HEK293 (cell line): ENCODE measurements at regions not wholly inside any gene's neighbourhood (a gene's known extent, or its start where the extent isn't known, plus 50 kb on each side); places are given as distances from the start of the nearest gene placed in this dataset.
A peak's percentile ranks its signal among the peaks of the same experiment; 100 is the strongest.

Source experiments
- CTCF ChIA-PET: fragments of 350-600 bp; formaldehyde crosslinking; extraction: SDS; loops from one replicate; lab custom pipeline; 2021; ENCODE audit warnings: antibody characterized with exemption; lab: Yijun Ruan, JAX
- POLR2A ChIA-PET: fragments of 300-600 bp; formaldehyde crosslinking; extraction: SDS; loops from one replicate; lab custom pipeline; 2020; ENCODE audit warnings: antibody characterized with exemption, inconsistent platforms; lab: Yijun Ruan, JAX
- H3K27ac ChIP-seq: fragments of 200-500 bp; sonication (Bioruptor generic); 2 replicates; pipeline ENCODE4 v1.5.1; 2014; ENCODE audit warnings: low read depth, low read length, control low read depth, inconsistent platforms; ENCODE audit errors: extremely low read depth
- H3K36me3 ChIP-seq, 2 experiments: fragments of 200-500 bp in 1 of 2; sonication (Bioruptor generic) in 1 of 2; 1 replicate in 1 of 2; 2 replicates in 1 of 2; pipeline ENCODE4 v1.5.1; 2014 to 2017; ENCODE audit warnings: inconsistent platforms in 2 of 2, low read length in 2 of 2; ENCODE audit not compliant: control insufficient read depth in 2 of 2, insufficient read depth in 1 of 2
- H3K4me1 ChIP-seq: fragments of 200-500 bp; sonication (Bioruptor generic); 2 replicates; pipeline ENCODE4 v1.5.1; 2014; ENCODE audit warnings: mild to moderate bottlenecking, low read length, inconsistent platforms; ENCODE audit not compliant: control insufficient read depth, insufficient read depth
- H3K4me3 ChIP-seq: 2 replicates; pipeline ENCODE4 v1.5.1; 2011; ENCODE audit warnings: low read depth, mild to moderate bottlenecking, control low read depth, low read length, moderate library complexity
- H3K9me3 ChIP-seq: fragments of 200-500 bp; sonication (Bioruptor generic); 2 replicates; pipeline ENCODE4 v1.5.1; 2014; ENCODE audit warnings: low read depth, low read length, inconsistent platforms; ENCODE audit not compliant: control insufficient read depth, insufficient read depth
- GLIS1 ChIP-seq: fragments of 450-650 bp; formaldehyde crosslinking; IDR thresholded peaks from 2 replicates; pipeline ENCODE4 v1.5.1; 2016; ENCODE audit warnings: missing biosample characterization, missing genetic modification characterization
- HOXC10 ChIP-seq: sonication (generic); formaldehyde crosslinking; IDR thresholded peaks from 2 replicates; pipeline ENCODE4 v1.8.1; 2023; ENCODE audit warnings: mild to moderate bottlenecking, missing genetic modification reagents
- KLF7 ChIP-seq: fragments of 450-650 bp; formaldehyde crosslinking; IDR thresholded peaks from 2 replicates; pipeline ENCODE4 v1.5.1; 2016; ENCODE audit warnings: missing biosample characterization, missing genetic modification characterization, borderline replicate concordance
- REST ChIP-seq: fragments of 450-650 bp; formaldehyde crosslinking; IDR thresholded peaks from 2 replicates; pipeline ENCODE4 v1.5.1; 2016; ENCODE audit warnings: missing biosample characterization, missing genetic modification characterization
- ZBTB1 ChIP-seq: fragments of 450-650 bp; formaldehyde crosslinking; IDR thresholded peaks from 2 replicates; pipeline ENCODE4 v1.5.1; 2016; ENCODE audit warnings: missing biosample characterization, missing genetic modification characterization
- ZFP41 ChIP-seq: fragments of 450-650 bp; formaldehyde crosslinking; IDR thresholded peaks from 2 replicates; pipeline ENCODE4 v1.5.1; 2016; ENCODE audit warnings: missing biosample characterization, missing genetic modification characterization, borderline replicate concordance
- ZIC2 ChIP-seq: fragments of 450-650 bp; formaldehyde crosslinking; IDR thresholded peaks from 2 replicates; pipeline ENCODE4 v1.5.1; 2016; ENCODE audit warnings: missing biosample characterization, missing genetic modification characterization
- ZNF133 ChIP-seq: fragments of 450-650 bp; formaldehyde crosslinking; IDR thresholded peaks from 2 replicates; pipeline ENCODE4 v1.5.1; 2016; ENCODE audit warnings: missing biosample characterization, missing genetic modification characterization
- ZNF146 ChIP-seq: fragments of 450-650 bp; formaldehyde crosslinking; IDR thresholded peaks from 2 replicates; pipeline ENCODE4 v1.5.1; 2016; ENCODE audit warnings: missing biosample characterization, missing genetic modification characterization
- ZNF169 ChIP-seq: fragments of 450-650 bp; formaldehyde crosslinking; IDR thresholded peaks from 2 replicates; pipeline ENCODE4 v1.5.1; 2016; ENCODE audit warnings: missing biosample characterization, missing genetic modification characterization
- ZNF18 ChIP-seq: fragments of 450-650 bp; formaldehyde crosslinking; IDR thresholded peaks from 2 replicates; pipeline ENCODE4 v1.5.1; 2016; ENCODE audit warnings: missing biosample characterization, missing genetic modification characterization
- ZNF23 ChIP-seq: fragments of 450-650 bp; formaldehyde crosslinking; IDR thresholded peaks from 2 replicates; pipeline ENCODE4 v1.5.1; 2016; ENCODE audit warnings: missing biosample characterization, missing genetic modification characterization, borderline replicate concordance
- ZNF311 ChIP-seq: fragments of 450-650 bp; formaldehyde crosslinking; IDR thresholded peaks from 2 replicates; pipeline ENCODE4 v1.5.1; 2017; ENCODE audit warnings: missing biosample characterization, missing genetic modification characterization, borderline replicate concordance
- ZNF350 ChIP-seq: fragments of 450-650 bp; formaldehyde crosslinking; IDR thresholded peaks from 2 replicates; pipeline ENCODE4 v1.5.0; 2017; ENCODE audit warnings: missing biosample characterization, mild to moderate bottlenecking, missing genetic modification characterization
- ZNF513 ChIP-seq: fragments of 450-650 bp; IDR thresholded peaks from 2 replicates; pipeline ENCODE4 v1.5.1; 2018; ENCODE audit warnings: missing biosample characterization, missing genetic modification characterization
- ZNF626 ChIP-seq: fragments of 450-650 bp; sonication (Bioruptor Pico); formaldehyde crosslinking; IDR thresholded peaks from 2 replicates; pipeline ENCODE4 v1.5.1; 2018; ENCODE audit warnings: missing biosample characterization, missing genetic modification characterization, inconsistent platforms
- ZNF701 ChIP-seq: fragments of 450-650 bp; formaldehyde crosslinking; IDR thresholded peaks from 2 replicates; pipeline ENCODE4 v1.5.1; 2016; ENCODE audit warnings: missing biosample characterization, missing genetic modification characterization
- ZSCAN30 ChIP-seq: fragments of 450-650 bp; IDR thresholded peaks from 2 replicates; pipeline ENCODE4 v1.5.1; 2018; ENCODE audit warnings: missing biosample characterization, mild to moderate bottlenecking, missing genetic modification characterization, moderate library complexity

- Histone ChIP-seq H3K4me3 (no peak overlapping the region), H3K9me3 (no peaks in the 10 kb centered on the region), H3K27ac (no peak overlapping the region), H3K4me1 (no peaks in the 10 kb centered on the region), H3K36me3 (no peaks in the 10 kb centered on the region)
- ChIA-PET CTCF (interaction anchor here (0.7 kb wide), 1 partner anchor 454 kb away, joined by 3 read pairs; no protein-coding TSS in a partner anchor), POLR2A (no interaction called here)
- TF ChIP-seq ZNF701 (no peak), ZFP41 (no peak), HOXC10 (CRISPR knock-in tag) (no peak), KLF7 (no peak), ZNF23 (no peak), ZNF169 (no peak), ZBTB1 (no peak), ZNF311 (tag by site-specific recombination) (no peak), ZSCAN30 (tag by site-specific recombination) (no peak), ZNF626 (tag by site-specific recombination) (no peak), ZNF18 (tag by site-specific recombination) (no peak), ZNF146 (no peak)
Observed at GRCh38 chr16:65657556-65657955, 535.7 kb upstream of the CDH11 start.

- ChIA-PET CTCF (interaction anchor here (0.7 kb wide), 1 partner anchor 29 kb away, joined by 3 read pairs; no protein-coding TSS in a partner anchor), POLR2A (no interaction called here)
- no peaks in the 10 kb centered on the region for H3K9me3 ChIP-seq
- no peak overlapping the region for H3K4me3 ChIP-seq
- no peaks in the 10 kb centered on the region for H3K36me3 ChIP-seq
- no peak overlapping the region for H3K27ac ChIP-seq
- no peaks in the 10 kb centered on the region for H3K4me1 ChIP-seq
- TF ChIP-seq ZBTB1, result no peak
Observed at GRCh38 chr16:65657071-65657494, 535.2 kb upstream of the CDH11 start.

- TF ChIP-seq REST (tag by site-specific recombination) (no peak), ZNF350 (tag by site-specific recombination) (no peak), GLIS1 (tag by site-specific recombination) (no peak), ZIC2 (peak; percentile 49)
- TF ChIP-seq, all 188 proteins: peak for 1
- CTCF ChIA-PET, result no interaction called here
- H3K36me3 ChIP-seq, result no peaks in the 10 kb centered on the region
- H3K27ac ChIP-seq, result no peak overlapping the region
- no peak overlapping the region for H3K4me3 ChIP-seq
- no peaks in the 10 kb centered on the region for H3K4me1 ChIP-seq
- H3K9me3 ChIP-seq, result no peaks in the 10 kb centered on the region
- POLR2A ChIA-PET, result no interaction called here
Observed at GRCh38 chr16:65655802-65656201, 533.9 kb upstream of the CDH11 start.

- TF ChIP-seq ZNF133 (tag by site-specific recombination) (no peak), ZNF513 (tag by site-specific recombination) (0 out of 2 replicates have a peak, but pooled peaks have one; percentile 13)
- Histone ChIP-seq H3K4me1 (no peaks in the 10 kb centered on the region), H3K4me3 (no peak overlapping the region), H3K36me3 (no peaks in the 10 kb centered on the region), H3K27ac (no peak overlapping the region), H3K9me3 (no peaks in the 10 kb centered on the region)
- ChIA-PET POLR2A (no interaction called here), CTCF (no interaction called here)
Observed at GRCh38 chr16:65648101-65648500, 526.2 kb upstream of the CDH11 start.
